ENCODE measurements at regions not wholly inside any gene's neighbourhood (a gene's known extent, or its start where the extent isn't known, plus 50 kb on each side); places are given as distances from the start of the nearest gene placed in this dataset.
"Not testable (repeated sequence)": the region's sequence is repeated elsewhere in the genome, so short reads cannot be mapped to it uniquely, and the experiment has no call there.

- Histone ChIP-seq H2AFZ (ENCODE audit: low read depth) (no peak overlapping the region), H3K9ac (no peak overlapping the region), H3K79me2 (ENCODE audit: insufficient read depth, low read depth) (no peaks in the 10 kb centered on the region), H3K4me2 (no peak overlapping the region), H3K27me3 (ENCODE audit: insufficient read depth, low read depth) (no peaks in the 10 kb centered on the region), H3K27ac (no peak overlapping the region), H3K4me1 (ENCODE audit: low read depth, poor library complexity, severe bottlenecking) (no peaks in the 10 kb centered on the region), H4K20me1 (ENCODE audit: insufficient read depth) (no peaks in the 10 kb centered on the region), H3K4me3 (IDR thresholded peaks at IDR 0.05; ENCODE audit: insufficient read depth, low read depth, low read length) (no peak overlapping the region), H3K36me3 (ENCODE audit: insufficient read depth) (no peaks in the 10 kb centered on the region)
- no peak for TF ChIP-seq CTCF (conservative IDR thresholded peaks at IDR 0.05; ENCODE audit: low read depth, low read length)
Measured at GRCh38 chr4:178010596-178010995, 568.4 kb upstream of the AGA start.

GRCh38 chr4:178015046-178015445 is 572.8 kb upstream of the AGA start:
- not testable (repeated sequence) for H4K20me1 ChIP-seq (ENCODE audit: insufficient read depth); H3K4me1 ChIP-seq (ENCODE audit: low read depth, poor library complexity, severe bottlenecking); H3K79me2 ChIP-seq (ENCODE audit: insufficient read depth, low read depth)

GRCh38 chr4:178026999-178027398 is 584.8 kb upstream of the AGA start:
- Histone ChIP-seq H3K79me2 (ENCODE audit: insufficient read depth, low read depth) (no peaks in the 10 kb centered on the region), H3K4me1 (ENCODE audit: low read depth, poor library complexity, severe bottlenecking) (no peaks in the 10 kb centered on the region), H4K20me1 (ENCODE audit: insufficient read depth) (no peaks in the 10 kb centered on the region), H3K27me3 (ENCODE audit: insufficient read depth, low read depth) (no peaks in the 10 kb centered on the region), H3K4me3 (IDR thresholded peaks at IDR 0.05; ENCODE audit: insufficient read depth, low read depth, low read length) (no peak overlapping the region), H3K9ac (no peak overlapping the region), H2AFZ (ENCODE audit: low read depth) (no peak overlapping the region), H3K4me2 (no peak overlapping the region), H3K27ac (no peak overlapping the region), H3K36me3 (ENCODE audit: insufficient read depth) (no peaks in the 10 kb centered on the region)
- TF ChIP-seq CTCF (conservative IDR thresholded peaks at IDR 0.05; ENCODE audit: low read depth, low read length) = no peak

More at GRCh38 chr4:178015046-178015445, 572.8 kb upstream of the AGA start:
- not testable (repeated sequence) for H2AFZ ChIP-seq (ENCODE audit: low read depth); H3K4me2 ChIP-seq; H3K4me3 ChIP-seq (IDR thresholded peaks at IDR 0.05; ENCODE audit: insufficient read depth, low read depth, low read length); H3K36me3 ChIP-seq (ENCODE audit: insufficient read depth); H3K9ac ChIP-seq; H3K27ac ChIP-seq; H3K27me3 ChIP-seq (ENCODE audit: insufficient read depth, low read depth)

GRCh38 chr4:178027796-178028195 is 585.6 kb upstream of the AGA start:
- Histone ChIP-seq H3K27me3 (ENCODE audit: insufficient read depth, low read depth) (no peaks in the 10 kb centered on the region), H4K20me1 (ENCODE audit: insufficient read depth) (no peaks in the 10 kb centered on the region), H2AFZ (ENCODE audit: low read depth) (no peak overlapping the region), H3K9ac (no peak overlapping the region), H3K4me1 (ENCODE audit: low read depth, poor library complexity, severe bottlenecking) (no peaks in the 10 kb centered on the region), H3K27ac (no peak overlapping the region), H3K36me3 (ENCODE audit: insufficient read depth) (no peaks in the 10 kb centered on the region), H3K4me2 (no peak overlapping the region), H3K4me3 (IDR thresholded peaks at IDR 0.05; ENCODE audit: insufficient read depth, low read depth, low read length) (no peak overlapping the region), H3K79me2 (ENCODE audit: insufficient read depth, low read depth) (no peaks in the 10 kb centered on the region)
- TF ChIP-seq CTCF (conservative IDR thresholded peaks at IDR 0.05; ENCODE audit: low read depth, low read length) = no peak

GRCh38 chr4:178028481-178028880 is 586.2 kb upstream of the AGA start:
- Histone ChIP-seq H4K20me1 (ENCODE audit: insufficient read depth) (no peaks in the 10 kb centered on the region), H3K4me2 (no peak overlapping the region), H3K4me3 (IDR thresholded peaks at IDR 0.05; ENCODE audit: insufficient read depth, low read depth, low read length) (no peak overlapping the region), H3K27me3 (ENCODE audit: insufficient read depth, low read depth) (no peaks in the 10 kb centered on the region), H3K79me2 (ENCODE audit: insufficient read depth, low read depth) (no peaks in the 10 kb centered on the region), H3K9ac (no peak overlapping the region), H2AFZ (ENCODE audit: low read depth) (no peak overlapping the region), H3K4me1 (ENCODE audit: low read depth, poor library complexity, severe bottlenecking) (no peaks in the 10 kb centered on the region), H3K36me3 (ENCODE audit: insufficient read depth) (no peaks in the 10 kb centered on the region), H3K27ac (no peak overlapping the region)
- no peak for TF ChIP-seq CTCF (conservative IDR thresholded peaks at IDR 0.05; ENCODE audit: low read depth, low read length)

Data from KMS-11 (cell line).